Calu3 (cell line): ENCODE measurements at regions not wholly inside any gene's neighbourhood (a gene's known extent, or its start where the extent isn't known, plus 50 kb on each side); places are given as distances from the start of the nearest gene placed in this dataset.
"Not testable (repeated sequence)": the region's sequence is repeated elsewhere in the genome, so short reads cannot be mapped to it uniquely, and the experiment has no call there.

Source experiments
- BruUV-seq: library from RNA; stranded (reverse); fragments of 400-500 nt; replicated peaks from 2 replicates; lab custom pipeline; 2021; lab: Mats Ljungman, UMichigan
- CTCF ChIA-PET: fragments of 300-600 bp; sonication (Branson Sonifier 250); formaldehyde crosslinking; loops from one replicate; lab custom pipeline; 2022; ENCODE audit warnings: antibody characterized with exemption; lab: Charles Lee
- DNase-seq: peaks from one replicate; pipeline ENCODE4 v3.0.0; 2022
- H3K27ac Mint-ChIP-seq: one replicate; pipeline ENCODE4 v1.8.0; 2022; ENCODE audit warnings: mixed read lengths; ENCODE audit not compliant: unreplicated experiment
- H3K27me3 Mint-ChIP-seq: one replicate; pipeline ENCODE4 v1.8.0; 2022; ENCODE audit warnings: mixed read lengths; ENCODE audit not compliant: unreplicated experiment
- H3K36me3 Mint-ChIP-seq: one replicate; pipeline ENCODE4 v1.8.0; 2022; ENCODE audit warnings: mild to moderate bottlenecking, moderate library complexity, mixed read lengths; ENCODE audit not compliant: insufficient read depth, unreplicated experiment
- H3K4me1 Mint-ChIP-seq: one replicate; pipeline ENCODE4 v1.8.0; 2022; ENCODE audit warnings: mild to moderate bottlenecking, low read depth, mixed read lengths; ENCODE audit not compliant: unreplicated experiment
- H3K4me3 Mint-ChIP-seq: one replicate; pipeline ENCODE4 v1.8.0; 2022; ENCODE audit warnings: mild to moderate bottlenecking, low read depth, moderate library complexity, mixed read lengths; ENCODE audit not compliant: unreplicated experiment
- H3K9me3 Mint-ChIP-seq: one replicate; pipeline ENCODE4 v1.8.0; 2022; ENCODE audit warnings: low read depth, mixed read lengths; ENCODE audit not compliant: unreplicated experiment
- CTCF ChIP-seq: fragments of 200-600 bp; IDR thresholded peaks from one replicate; pipeline ENCODE4 v1.8.0; 2022; ENCODE audit warnings: antibody characterized with exemption; ENCODE audit not compliant: unreplicated experiment
- intact Hi-C: fragments of 100-400 bp; cut with micrococcal nuclease; formaldehyde crosslinking; loops from one replicate; pipeline ENCODE4 v1.10.0; 2022; ENCODE audit not compliant: unreplicated experiment

DNA sequence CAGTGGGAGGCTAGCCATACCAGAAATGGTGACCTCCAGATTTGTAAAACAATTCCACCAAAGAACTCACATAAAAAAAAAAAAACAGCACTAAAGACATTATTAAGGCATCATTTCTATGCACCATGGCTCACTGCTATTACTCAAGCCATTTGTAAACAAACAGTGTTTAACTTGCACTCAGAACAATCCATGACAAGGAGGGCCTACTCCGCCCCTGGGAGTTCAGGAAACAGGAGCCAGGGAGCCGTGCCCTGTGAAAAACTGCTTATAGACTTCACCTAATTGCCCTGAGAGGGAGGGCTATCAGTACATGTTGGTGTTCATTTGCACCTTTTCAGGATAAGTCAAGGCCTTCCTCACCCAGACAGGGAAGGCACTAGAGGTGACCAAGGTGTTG lies 103.2 kb downstream of the ZNF429 start:
- Mint-ChIP-seq H3K9me3 (peaks cover 9% of the 10 kb centered on the region), H3K4me1 (no peaks in the 10 kb centered on the region), H3K4me3 (no peak overlapping the region), H3K36me3 (peaks cover 5% of the 10 kb centered on the region), H3K27me3 (no peaks in the 10 kb centered on the region), H3K27ac (no peak overlapping the region)
- DNase-seq: no peak
- CTCF ChIA-PET: no interaction called here
- TF ChIP-seq CTCF: no peak
- no TSS peak for BruUV-seq
- intact Hi-C loops: no loop called here

DNA sequence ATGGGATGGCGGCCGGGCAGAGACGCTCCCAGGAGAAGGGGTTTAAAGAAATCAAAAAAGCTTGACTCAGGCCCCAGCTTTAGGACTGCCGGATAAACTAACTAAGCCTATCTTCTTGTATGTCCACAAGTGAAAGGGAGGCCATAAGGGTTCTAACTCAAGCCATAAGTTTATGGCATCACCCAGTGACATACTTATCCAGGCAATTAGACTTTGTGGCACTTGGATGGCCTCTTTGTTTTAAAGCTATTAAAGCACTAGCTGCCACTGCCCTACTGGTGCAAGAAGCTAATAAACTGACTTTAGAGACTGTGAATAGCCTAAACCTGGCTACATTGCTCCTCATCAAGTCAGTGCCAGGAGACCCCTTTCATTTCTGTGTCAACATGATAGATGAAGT lies 102.0 kb downstream of the ZNF429 start:
- no peak overlapping the region for H3K27ac Mint-ChIP-seq
- BruUV-seq: no TSS peak
- TF ChIP-seq CTCF: no peak
- intact Hi-C loops: no loop called here
- no peaks in the 10 kb centered on the region for H3K27me3 Mint-ChIP-seq
- H3K36me3 Mint-ChIP-seq: peaks cover 5% of the 10 kb centered on the region
- no peaks in the 10 kb centered on the region for H3K4me1 Mint-ChIP-seq
- H3K9me3 Mint-ChIP-seq: peaks cover 7% of the 10 kb centered on the region
- CTCF ChIA-PET: no interaction called here
- no peak overlapping the region for H3K4me3 Mint-ChIP-seq
- DNase-seq: no peak

DNA sequence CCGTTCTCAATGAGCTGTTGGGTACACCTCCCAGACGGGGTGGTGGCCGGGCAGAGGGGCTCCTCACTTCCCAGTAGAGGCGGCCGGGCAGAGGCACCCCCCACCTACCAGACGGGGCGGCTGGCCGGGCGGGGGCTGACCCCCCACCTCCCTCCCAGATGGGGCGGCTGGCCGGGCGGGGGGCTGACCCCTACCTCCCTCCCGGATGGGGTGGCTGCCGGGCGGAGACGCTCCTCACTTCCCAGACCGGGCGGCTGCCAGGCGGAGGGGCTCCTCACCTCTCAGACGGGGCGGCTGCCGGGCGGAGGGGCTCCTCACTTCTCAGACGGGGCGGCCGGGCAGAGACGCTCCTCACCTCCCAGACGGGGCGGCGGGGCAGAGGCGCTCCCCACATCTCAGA lies 101.6 kb downstream of the ZNF429 start:
- intact Hi-C loops, H3K9me3 Mint-ChIP-seq, H3K4me3 Mint-ChIP-seq, H3K4me1 Mint-ChIP-seq, BruUV-seq, DNase-seq, H3K36me3 Mint-ChIP-seq, CTCF ChIA-PET, H3K27ac Mint-ChIP-seq, H3K27me3 Mint-ChIP-seq: not testable (repeated sequence)

DNA sequence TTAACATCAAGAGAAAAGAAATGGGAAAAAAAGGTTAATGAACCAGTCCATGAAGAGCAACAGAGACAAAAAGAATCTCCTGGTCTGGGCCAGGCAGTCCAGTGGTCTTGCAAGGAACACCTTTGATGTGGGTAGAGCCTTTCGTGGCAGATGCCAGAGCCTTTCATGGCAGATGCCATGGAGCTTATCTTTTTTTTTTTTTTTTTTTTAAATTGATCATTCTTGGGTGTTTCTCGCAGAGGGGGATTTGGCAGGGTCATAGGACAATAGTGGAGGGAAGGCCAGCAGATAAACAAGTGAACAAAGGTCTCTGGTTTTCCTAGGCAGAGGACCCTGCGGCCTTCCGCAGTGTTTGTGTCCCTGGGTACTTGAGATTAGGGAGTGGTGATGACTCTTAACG lies 100.9 kb downstream of the ZNF429 start:
- CTCF ChIA-PET, BruUV-seq, H3K4me3 Mint-ChIP-seq, H3K4me1 Mint-ChIP-seq, intact Hi-C loops, H3K27me3 Mint-ChIP-seq, H3K9me3 Mint-ChIP-seq, H3K36me3 Mint-ChIP-seq, H3K27ac Mint-ChIP-seq, DNase-seq: not testable (repeated sequence)

DNA sequence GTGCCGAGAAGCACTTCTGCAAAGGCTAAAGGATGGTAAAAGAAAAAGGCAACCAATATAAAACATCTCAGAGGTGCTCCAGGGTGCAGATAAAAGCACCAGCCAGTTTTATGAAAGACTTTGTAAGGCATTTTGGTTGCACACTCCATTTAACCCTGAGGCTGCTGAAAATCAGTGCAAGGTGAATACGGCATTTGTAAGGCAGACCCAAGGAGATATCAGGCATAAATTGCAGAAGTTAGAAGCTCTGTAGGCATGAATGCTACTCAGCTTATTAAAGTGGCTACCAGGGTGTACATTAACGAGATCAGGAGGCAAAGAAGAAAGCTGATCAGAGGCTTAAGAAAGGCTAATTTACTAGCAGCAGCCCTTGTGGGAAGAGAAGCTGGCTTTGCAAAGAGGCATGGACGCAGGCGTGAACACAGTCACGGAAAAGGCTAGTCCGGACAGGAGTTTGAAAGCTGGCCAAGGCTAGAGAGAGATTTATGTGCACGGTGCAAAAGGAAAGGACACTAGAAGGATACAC lies 99.6 kb downstream of the ZNF429 start:
- H3K36me3 Mint-ChIP-seq: peaks cover 5% of the 10 kb centered on the region
- BruUV-seq: no TSS peak
- no peaks in the 10 kb centered on the region for H3K4me1 Mint-ChIP-seq
- CTCF ChIA-PET: no interaction called here
- H3K27ac Mint-ChIP-seq: no peak overlapping the region
- peak overlapping the region; percentile 59 for H3K4me3 Mint-ChIP-seq
- intact Hi-C loops: no loop called here
- H3K27me3 Mint-ChIP-seq: no peaks in the 10 kb centered on the region
- no peak for TF ChIP-seq CTCF
- no peak for DNase-seq
- H3K9me3 Mint-ChIP-seq: peaks cover 2% of the 10 kb centered on the region
